Neural crest cell (in vitro differentiated cells): ENCODE measurements at regions not wholly inside any gene's neighbourhood (a gene's known extent, or its start where the extent isn't known, plus 50 kb on each side); places are given as distances from the start of the nearest gene placed in this dataset.

ENCODE experiments used
- DNase-seq: peaks from one replicate; pipeline ENCODE4 v3.0.0; 2021; ENCODE audit warnings: low read depth, mixed read lengths, low spot score
- H3K27ac Mint-ChIP-seq: one replicate; pipeline ENCODE4 v1.8.0; 2021; ENCODE audit warnings: mild to moderate bottlenecking, mixed read lengths; ENCODE audit not compliant: unreplicated experiment
- H3K27me3 Mint-ChIP-seq: 2 replicates; pipeline ENCODE4 v1.8.0; 2021; ENCODE audit warnings: low read depth, mild to moderate bottlenecking, mixed read lengths
- H3K36me3 Mint-ChIP-seq: 2 replicates; pipeline ENCODE4 v1.8.0; 2021; ENCODE audit warnings: low read depth, mild to moderate bottlenecking, mixed read lengths
- H3K4me1 Mint-ChIP-seq: 2 replicates; pipeline ENCODE4 v1.8.0; 2021; ENCODE audit warnings: mixed read lengths
- H3K4me3 Mint-ChIP-seq: one replicate; pipeline ENCODE4 v1.8.0; 2021; ENCODE audit warnings: mild to moderate bottlenecking, mixed read lengths
- H3K9me3 Mint-ChIP-seq: 2 replicates; pipeline ENCODE4 v1.8.0; 2021; ENCODE audit warnings: mixed read lengths
- CTCF ChIP-seq: fragments of 200-600 bp; sonication (generic); conservative IDR thresholded peaks from 2 replicates; pipeline ENCODE4 v1.5.0; 2021; ENCODE audit warnings: antibody characterized with exemption, mild to moderate bottlenecking

GRCh38 chr2:83014462-83014861 is 1444.6 kb downstream of the SUCLG1 start:
- no peak overlapping the region for H3K27ac Mint-ChIP-seq
- TF ChIP-seq CTCF = no peak

GRCh38 chr2:83006961-83007360 is 1452.1 kb downstream of the SUCLG1 start:
- no peak for DNase-seq
- Mint-ChIP-seq H3K27me3 (no peaks in the 10 kb centered on the region), H3K9me3 (peaks cover 3% of the 10 kb centered on the region), H3K4me3 (no peak overlapping the region), H3K27ac (no peak overlapping the region), H3K4me1 (no peaks in the 10 kb centered on the region), H3K36me3 (no peaks in the 10 kb centered on the region)
- no peak for TF ChIP-seq CTCF

More at GRCh38 chr2:83014462-83014861, 1444.6 kb downstream of the SUCLG1 start:
- H3K36me3 Mint-ChIP-seq = no peaks in the 10 kb centered on the region
- H3K27me3 Mint-ChIP-seq = no peaks in the 10 kb centered on the region
- no peak overlapping the region for H3K4me3 Mint-ChIP-seq
- no peaks in the 10 kb centered on the region for H3K4me1 Mint-ChIP-seq
- DNase-seq = no peak
- H3K9me3 Mint-ChIP-seq = peaks cover 3% of the 10 kb centered on the region

GRCh38 chr2:83003555-83003954 is 1455.5 kb downstream of the SUCLG1 start:
- Mint-ChIP-seq H3K9me3 (no peaks in the 10 kb centered on the region), H3K27ac (no peak overlapping the region), H3K36me3 (no peaks in the 10 kb centered on the region), H3K27me3 (no peaks in the 10 kb centered on the region), H3K4me1 (no peaks in the 10 kb centered on the region), H3K4me3 (no peak overlapping the region)
- TF ChIP-seq CTCF = no peak
- DNase-seq = no peak

GRCh38 chr2:83002706-83003105 is 1456.4 kb downstream of the SUCLG1 start:
- no peaks in the 10 kb centered on the region for H3K9me3 Mint-ChIP-seq
- no peak for DNase-seq
- no peak overlapping the region for H3K4me3 Mint-ChIP-seq
- H3K36me3 Mint-ChIP-seq = no peaks in the 10 kb centered on the region
- H3K27me3 Mint-ChIP-seq = no peaks in the 10 kb centered on the region
- no peak overlapping the region for H3K27ac Mint-ChIP-seq
- H3K4me1 Mint-ChIP-seq = no peaks in the 10 kb centered on the region
- no peak for TF ChIP-seq CTCF

GRCh38 chr2:82998781-82999180 is 1460.3 kb downstream of the SUCLG1 start:
- no peak overlapping the region for H3K27ac Mint-ChIP-seq
- no peak for TF ChIP-seq CTCF
- DNase-seq = no peak
- H3K27me3 Mint-ChIP-seq = no peaks in the 10 kb centered on the region
- no peak overlapping the region for H3K4me3 Mint-ChIP-seq
- H3K9me3 Mint-ChIP-seq = no peaks in the 10 kb centered on the region
- no peaks in the 10 kb centered on the region for H3K36me3 Mint-ChIP-seq
- no peaks in the 10 kb centered on the region for H3K4me1 Mint-ChIP-seq

GRCh38 chr2:82996217-82996616 is 1462.9 kb downstream of the SUCLG1 start:
- H3K9me3 Mint-ChIP-seq = no peaks in the 10 kb centered on the region
- H3K27me3 Mint-ChIP-seq = no peaks in the 10 kb centered on the region
- H3K4me3 Mint-ChIP-seq = no peak overlapping the region
- no peak for DNase-seq
- no peaks in the 10 kb centered on the region for H3K4me1 Mint-ChIP-seq
- no peaks in the 10 kb centered on the region for H3K36me3 Mint-ChIP-seq
- TF ChIP-seq CTCF = no peak
- H3K27ac Mint-ChIP-seq = no peak overlapping the region
